HEK293 (cell line): ENCODE measurements at regions not wholly inside any gene's neighbourhood (a gene's known extent, or its start where the extent isn't known, plus 50 kb on each side); places are given as distances from the start of the nearest gene placed in this dataset.

Experiments
- CTCF ChIA-PET: fragments of 350-600 bp; formaldehyde crosslinking; extraction: SDS; loops from one replicate; lab custom pipeline; 2021; ENCODE audit warnings: antibody characterized with exemption; lab: Yijun Ruan, JAX
- POLR2A ChIA-PET: fragments of 300-600 bp; formaldehyde crosslinking; extraction: SDS; loops from one replicate; lab custom pipeline; 2020; ENCODE audit warnings: antibody characterized with exemption, inconsistent platforms; lab: Yijun Ruan, JAX
- H3K27ac ChIP-seq: fragments of 200-500 bp; sonication (Bioruptor generic); 2 replicates; pipeline ENCODE4 v1.5.1; 2014; ENCODE audit warnings: low read depth, low read length, control low read depth, inconsistent platforms; ENCODE audit errors: extremely low read depth
- H3K36me3 ChIP-seq, 2 experiments: fragments of 200-500 bp in 1 of 2; sonication (Bioruptor generic) in 1 of 2; 1 replicate in 1 of 2; 2 replicates in 1 of 2; pipeline ENCODE4 v1.5.1; 2014 to 2017; ENCODE audit warnings: inconsistent platforms in 2 of 2, low read length in 2 of 2; ENCODE audit not compliant: control insufficient read depth in 2 of 2, insufficient read depth in 1 of 2
- H3K4me1 ChIP-seq: fragments of 200-500 bp; sonication (Bioruptor generic); 2 replicates; pipeline ENCODE4 v1.5.1; 2014; ENCODE audit warnings: mild to moderate bottlenecking, low read length, inconsistent platforms; ENCODE audit not compliant: control insufficient read depth, insufficient read depth
- H3K4me3 ChIP-seq: 2 replicates; pipeline ENCODE4 v1.5.1; 2011; ENCODE audit warnings: low read depth, mild to moderate bottlenecking, control low read depth, low read length, moderate library complexity
- H3K9me3 ChIP-seq: fragments of 200-500 bp; sonication (Bioruptor generic); 2 replicates; pipeline ENCODE4 v1.5.1; 2014; ENCODE audit warnings: low read depth, low read length, inconsistent platforms; ENCODE audit not compliant: control insufficient read depth, insufficient read depth
- HOXA7 ChIP-seq: sonication (generic); formaldehyde crosslinking; IDR thresholded peaks from 2 replicates; pipeline ENCODE4 v1.8.1; 2022; ENCODE audit warnings: missing genetic modification reagents, borderline replicate concordance
- HOXD13 ChIP-seq: sonication (generic); formaldehyde crosslinking; IDR thresholded peaks from 2 replicates; pipeline ENCODE4 v1.8.0; 2022; ENCODE audit warnings: missing genetic modification reagents, borderline replicate concordance
- KLF8 ChIP-seq: fragments of 450-650 bp; formaldehyde crosslinking; IDR thresholded peaks from 2 replicates; pipeline ENCODE4 v1.5.1; 2016; ENCODE audit warnings: missing biosample characterization, missing genetic modification characterization
- ZNF184 ChIP-seq: fragments of 450-650 bp; IDR thresholded peaks from 2 replicates; pipeline ENCODE4 v1.5.1; 2018; ENCODE audit warnings: missing biosample characterization, mild to moderate bottlenecking, missing genetic modification characterization
- ZNF2 ChIP-seq: fragments of 450-650 bp; formaldehyde crosslinking; IDR thresholded peaks from 2 replicates; pipeline ENCODE4 v1.5.1; 2016; ENCODE audit warnings: missing biosample characterization, missing genetic modification characterization
- ZNF324 ChIP-seq: fragments of 450-650 bp; formaldehyde crosslinking; IDR thresholded peaks from 2 replicates; pipeline ENCODE4 v1.5.1; 2016; ENCODE audit warnings: missing biosample characterization, missing genetic modification characterization
- ZNF354C ChIP-seq: fragments of 450-650 bp; formaldehyde crosslinking; IDR thresholded peaks from 2 replicates; pipeline ENCODE4 v1.5.1; 2016; ENCODE audit warnings: missing biosample characterization, missing genetic modification characterization, low read depth, borderline replicate concordance
- ZNF521 ChIP-seq: fragments of 450-650 bp; formaldehyde crosslinking; IDR thresholded peaks from 2 replicates; pipeline ENCODE4 v1.5.1; 2017; ENCODE audit warnings: missing biosample characterization, mild to moderate bottlenecking, missing genetic modification characterization
- ZNF677 ChIP-seq: fragments of 450-650 bp; IDR thresholded peaks from 2 replicates; pipeline ENCODE4 v1.5.0; 2018; ENCODE audit warnings: missing biosample characterization, mild to moderate bottlenecking, missing genetic modification characterization, moderate library complexity
- ZNF792 ChIP-seq: fragments of 450-650 bp; formaldehyde crosslinking; IDR thresholded peaks from 2 replicates; pipeline ENCODE4 v1.5.1; 2016; ENCODE audit warnings: missing biosample characterization, missing genetic modification characterization
- TF ChIP-seq, protein P1 (sequence below): fragments of 450-650 bp; formaldehyde crosslinking; optimal IDR thresholded peaks from 2 replicates; pipeline ENCODE3; 2016; ENCODE audit warnings: missing biosample characterization, mild to moderate bottlenecking, missing genetic modification characterization
- TF ChIP-seq, protein P2 (sequence below): fragments of 450-650 bp; formaldehyde crosslinking; IDR thresholded peaks from 2 replicates; pipeline ENCODE4 v1.5.1; 2016; ENCODE audit warnings: missing biosample characterization, missing genetic modification characterization, borderline replicate concordance
- TF ChIP-seq, protein P3 (sequence below): sonication (generic); formaldehyde crosslinking; IDR thresholded peaks from 2 replicates; pipeline ENCODE4 v1.8.1; 2022; ENCODE audit warnings: mild to moderate bottlenecking, moderate library complexity, missing genetic modification reagents
- TF ChIP-seq, protein P4 (sequence below): fragments of 450-650 bp; formaldehyde crosslinking; IDR thresholded peaks from 2 replicates; pipeline ENCODE4 v1.5.1; 2016; ENCODE audit warnings: missing biosample characterization, missing genetic modification characterization
- TF ChIP-seq, protein P5 (sequence below): fragments of 450-650 bp; formaldehyde crosslinking; IDR thresholded peaks from 2 replicates; pipeline ENCODE4 v1.5.1; 2016; ENCODE audit warnings: missing biosample characterization, missing genetic modification characterization
- TF ChIP-seq, protein P6 (sequence below): fragments of 450-650 bp; formaldehyde crosslinking; IDR thresholded peaks from 2 replicates; pipeline ENCODE4; 2016; ENCODE audit warnings: missing biosample characterization, missing genetic modification characterization

DNA sequence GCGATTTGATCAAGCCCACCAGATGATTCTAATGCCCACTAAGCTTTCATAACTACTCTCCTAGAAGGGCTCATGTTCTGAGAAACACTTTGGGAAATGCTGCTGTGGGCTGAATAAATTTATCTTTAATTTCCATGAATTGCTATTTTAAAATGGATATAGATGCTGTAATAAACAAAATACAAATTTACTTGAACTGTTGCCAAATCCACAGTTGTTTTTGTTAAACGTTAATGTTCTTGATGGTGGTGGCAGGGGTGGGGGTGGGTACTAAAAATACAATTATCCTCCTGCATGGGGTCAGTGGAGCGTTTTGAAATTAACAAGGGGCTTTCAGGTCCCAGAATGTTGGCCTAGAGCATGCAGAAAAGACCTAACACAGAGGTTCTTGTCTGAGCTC lies 244.7 kb upstream of the POU3F1 start:
- POLR2A ChIA-PET: interaction anchor here (1.0 kb wide), 1 partner anchor 29 kb away, joined by 4 read pairs; no protein-coding TSS in a partner anchor
- no peak for TF ChIP-seq ZNF677 (tag by site-specific recombination)
- no peak for TF ChIP-seq HOXD13 (CRISPR knock-in tag)
- TF ChIP-seq ZNF184 (tag by site-specific recombination): no peak
- no peak for TF ChIP-seq ZNF324
- no peak for TF ChIP-seq ZNF2
- no peak for TF ChIP-seq ZNF521 (tag by site-specific recombination)
- TF ChIP-seq, protein P1, sequence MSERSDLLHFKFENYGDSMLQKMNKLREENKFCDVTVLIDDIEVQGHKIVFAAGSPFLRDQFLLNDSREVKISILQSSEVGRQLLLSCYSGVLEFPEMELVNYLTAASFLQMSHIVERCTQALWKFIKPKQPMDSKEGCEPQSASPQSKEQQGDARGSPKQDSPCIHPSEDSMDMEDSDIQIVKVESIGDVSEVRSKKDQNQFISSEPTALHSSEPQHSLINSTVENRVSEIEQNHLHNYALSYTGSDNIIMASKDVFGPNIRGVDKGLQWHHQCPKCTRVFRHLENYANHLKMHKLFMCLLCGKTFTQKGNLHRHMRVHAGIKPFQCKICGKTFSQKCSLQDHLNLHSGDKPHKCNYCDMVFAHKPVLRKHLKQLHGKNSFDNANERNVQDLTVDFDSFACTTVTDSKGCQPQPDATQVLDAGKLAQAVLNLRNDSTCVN (tag by site-specific recombination): no peak
- TF ChIP-seq, protein P2, sequence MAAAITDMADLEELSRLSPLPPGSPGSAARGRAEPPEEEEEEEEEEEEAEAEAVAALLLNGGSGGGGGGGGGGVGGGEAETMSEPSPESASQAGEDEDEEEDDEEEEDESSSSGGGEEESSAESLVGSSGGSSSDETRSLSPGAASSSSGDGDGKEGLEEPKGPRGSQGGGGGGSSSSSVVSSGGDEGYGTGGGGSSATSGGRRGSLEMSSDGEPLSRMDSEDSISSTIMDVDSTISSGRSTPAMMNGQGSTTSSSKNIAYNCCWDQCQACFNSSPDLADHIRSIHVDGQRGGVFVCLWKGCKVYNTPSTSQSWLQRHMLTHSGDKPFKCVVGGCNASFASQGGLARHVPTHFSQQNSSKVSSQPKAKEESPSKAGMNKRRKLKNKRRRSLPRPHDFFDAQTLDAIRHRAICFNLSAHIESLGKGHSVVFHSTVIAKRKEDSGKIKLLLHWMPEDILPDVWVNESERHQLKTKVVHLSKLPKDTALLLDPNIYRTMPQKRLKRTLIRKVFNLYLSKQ (tag by site-specific recombination): no peak
- TF ChIP-seq, protein P3, sequence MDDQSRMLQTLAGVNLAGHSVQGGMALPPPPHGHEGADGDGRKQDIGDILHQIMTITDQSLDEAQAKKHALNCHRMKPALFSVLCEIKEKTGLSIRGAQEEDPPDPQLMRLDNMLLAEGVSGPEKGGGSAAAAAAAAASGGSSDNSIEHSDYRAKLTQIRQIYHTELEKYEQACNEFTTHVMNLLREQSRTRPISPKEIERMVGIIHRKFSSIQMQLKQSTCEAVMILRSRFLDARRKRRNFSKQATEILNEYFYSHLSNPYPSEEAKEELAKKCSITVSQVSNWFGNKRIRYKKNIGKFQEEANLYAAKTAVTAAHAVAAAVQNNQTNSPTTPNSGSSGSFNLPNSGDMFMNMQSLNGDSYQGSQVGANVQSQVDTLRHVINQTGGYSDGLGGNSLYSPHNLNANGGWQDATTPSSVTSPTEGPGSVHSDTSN: no peak
- TF ChIP-seq, protein P4, sequence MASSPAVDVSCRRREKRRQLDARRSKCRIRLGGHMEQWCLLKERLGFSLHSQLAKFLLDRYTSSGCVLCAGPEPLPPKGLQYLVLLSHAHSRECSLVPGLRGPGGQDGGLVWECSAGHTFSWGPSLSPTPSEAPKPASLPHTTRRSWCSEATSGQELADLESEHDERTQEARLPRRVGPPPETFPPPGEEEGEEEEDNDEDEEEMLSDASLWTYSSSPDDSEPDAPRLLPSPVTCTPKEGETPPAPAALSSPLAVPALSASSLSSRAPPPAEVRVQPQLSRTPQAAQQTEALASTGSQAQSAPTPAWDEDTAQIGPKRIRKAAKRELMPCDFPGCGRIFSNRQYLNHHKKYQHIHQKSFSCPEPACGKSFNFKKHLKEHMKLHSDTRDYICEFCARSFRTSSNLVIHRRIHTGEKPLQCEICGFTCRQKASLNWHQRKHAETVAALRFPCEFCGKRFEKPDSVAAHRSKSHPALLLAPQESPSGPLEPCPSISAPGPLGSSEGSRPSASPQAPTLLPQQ (tag by site-specific recombination): no peak

DNA sequence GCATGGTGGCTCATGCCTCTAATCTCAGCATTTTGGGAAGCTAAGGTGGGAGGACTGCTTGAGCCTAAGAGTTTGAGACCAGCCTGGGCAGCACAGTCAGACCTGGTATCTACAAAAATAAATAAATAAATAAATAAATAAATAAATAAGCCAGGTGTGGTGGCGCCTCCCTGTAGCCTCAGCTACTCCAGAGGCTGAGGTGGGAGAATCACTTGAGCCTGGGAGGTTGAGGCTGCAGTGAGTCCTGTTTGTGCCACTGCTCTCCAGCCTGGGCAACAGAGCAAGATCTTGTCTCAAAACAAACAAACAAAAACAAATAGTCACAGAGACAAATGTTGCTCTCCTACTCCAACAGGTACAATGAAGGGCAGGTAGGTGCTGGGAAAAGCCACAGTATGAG lies 242.4 kb upstream of the POU3F1 start:
- POLR2A ChIA-PET: no interaction called here
- Histone ChIP-seq H3K4me1 (no peaks in the 10 kb centered on the region), H3K9me3 (no peaks in the 10 kb centered on the region), H3K36me3 (no peaks in the 10 kb centered on the region), H3K4me3 (no peak overlapping the region), H3K27ac (no peak overlapping the region)
- TF ChIP-seq ZNF792 (no peak), HOXA7 (no peak), ZNF354C (no peak), KLF8 (tag by site-specific recombination) (no peak)
- TF ChIP-seq, protein P5, sequence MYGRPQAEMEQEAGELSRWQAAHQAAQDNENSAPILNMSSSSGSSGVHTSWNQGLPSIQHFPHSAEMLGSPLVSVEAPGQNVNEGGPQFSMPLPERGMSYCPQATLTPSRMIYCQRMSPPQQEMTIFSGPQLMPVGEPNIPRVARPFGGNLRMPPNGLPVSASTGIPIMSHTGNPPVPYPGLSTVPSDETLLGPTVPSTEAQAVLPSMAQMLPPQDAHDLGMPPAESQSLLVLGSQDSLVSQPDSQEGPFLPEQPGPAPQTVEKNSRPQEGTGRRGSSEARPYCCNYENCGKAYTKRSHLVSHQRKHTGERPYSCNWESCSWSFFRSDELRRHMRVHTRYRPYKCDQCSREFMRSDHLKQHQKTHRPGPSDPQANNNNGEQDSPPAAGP (tag by site-specific recombination): no peak
- TF ChIP-seq, protein P6, sequence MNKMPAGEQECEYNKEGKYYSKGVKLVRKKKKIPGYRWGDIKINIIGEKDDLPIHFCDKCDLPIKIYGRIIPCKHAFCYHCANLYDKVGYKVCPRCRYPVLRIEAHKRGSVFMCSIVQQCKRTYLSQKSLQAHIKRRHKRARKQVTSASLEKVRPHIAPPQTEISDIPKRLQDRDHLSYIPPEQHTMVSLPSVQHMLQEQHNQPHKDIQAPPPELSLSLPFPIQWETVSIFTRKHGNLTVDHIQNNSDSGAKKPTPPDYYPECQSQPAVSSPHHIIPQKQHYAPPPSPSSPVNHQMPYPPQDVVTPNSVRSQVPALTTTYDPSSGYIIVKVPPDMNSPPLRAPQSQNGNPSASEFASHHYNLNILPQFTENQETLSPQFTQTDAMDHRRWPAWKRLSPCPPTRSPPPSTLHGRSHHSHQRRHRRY (tag by site-specific recombination): no peak
- CTCF ChIA-PET: no interaction called here

More for the DNA sequence above, 244.7 kb upstream of the POU3F1 start:
- CTCF ChIA-PET: no interaction called here
- Histone ChIP-seq H3K36me3 (no peaks in the 10 kb centered on the region), H3K9me3 (no peaks in the 10 kb centered on the region), H3K27ac (no peak overlapping the region), H3K4me1 (no peaks in the 10 kb centered on the region), H3K4me3 (no peak overlapping the region)
